K562 (cell line): ENCODE measurements at regions not wholly inside any gene's neighbourhood (a gene's known extent, or its start where the extent isn't known, plus 50 kb on each side); places are given as distances from the start of the nearest gene placed in this dataset.
A peak's percentile ranks its signal among the peaks of the same experiment; 100 is the strongest.

Source experiments
- ATF1 ChIP-seq, 2 experiments: fragments of 450-650 bp in 1 of 2; IDR thresholded peaks; 2 replicates each; pipeline ENCODE4 v1.6.1; 2016; ENCODE audit warnings: missing compliant biosample characterization in 1 of 2, missing genetic modification characterization in 1 of 2
- ATF2 ChIP-seq: sonication (generic); formaldehyde crosslinking; IDR thresholded peaks from 2 replicates; pipeline ENCODE4 v1.8.1; 2022; ENCODE audit warnings: missing genetic modification reagents
- CBX8 ChIP-seq: fragments of 200-600 bp; sonication (generic); IDR thresholded peaks from 2 replicates; pipeline ENCODE4 v1.6.1; 2012; ENCODE audit warnings: borderline replicate concordance, mixed run types, low read depth, mild to moderate bottlenecking, moderate library complexity, mixed read lengths, low read length, control low read depth, inconsistent platforms; ENCODE audit not compliant: poor library complexity, severe bottlenecking; ENCODE audit errors: extremely low read depth
- DDX20 ChIP-seq: fragments of 450-650 bp; IDR thresholded peaks from 2 replicates; pipeline ENCODE4 v1.6.1; 2016; ENCODE audit warnings: missing genetic modification characterization, low read depth, mild to moderate bottlenecking, missing compliant biosample characterization, moderate library complexity
- EP400 ChIP-seq: fragments of 450-650 bp; IDR thresholded peaks from 2 replicates; pipeline ENCODE4 v1.6.1; 2017; ENCODE audit warnings: antibody characterized with exemption, mild to moderate bottlenecking, moderate library complexity
- FOXA3 ChIP-seq, 2 experiments: fragments of 450-650 bp in 1 of 2; sonication (generic) in 1 of 2; formaldehyde crosslinking; IDR thresholded peaks in 1 of 2; conservative IDR thresholded peaks in 1 of 2; 2 replicates each; pipeline versions ENCODE4 v1.4.0 to v1.8.0; 2020 to 2022; ENCODE audit warnings: mild to moderate bottlenecking in 2 of 2, missing genetic modification reagents in 1 of 2
- HDAC8 ChIP-seq: fragments of 450-650 bp; IDR thresholded peaks from 2 replicates; pipeline ENCODE4 v1.6.1; 2016; ENCODE audit warnings: mild to moderate bottlenecking, missing genetic modification characterization, moderate library complexity, missing compliant biosample characterization
- KAT2B ChIP-seq: IDR thresholded peaks from one replicate; pipeline ENCODE4 v1.6.1; 2012; ENCODE audit warnings: low read depth, mild to moderate bottlenecking, control low read depth, inconsistent platforms, low read length, moderate library complexity
- KAT7 ChIP-seq: sonication (generic); formaldehyde crosslinking; IDR thresholded peaks from 2 replicates; pipeline ENCODE4 v1.8.0; 2022; ENCODE audit warnings: missing genetic modification reagents, mild to moderate bottlenecking, borderline replicate concordance
- LCOR ChIP-seq: sonication (generic); formaldehyde crosslinking; IDR thresholded peaks from 2 replicates; pipeline ENCODE4 v1.8.0; 2022; ENCODE audit warnings: mild to moderate bottlenecking, missing genetic modification reagents
- MTA1 ChIP-seq: fragments of 450-650 bp; IDR thresholded peaks from 2 replicates; pipeline ENCODE4 v1.6.1; 2017; ENCODE audit warnings: borderline replicate concordance
- NCOR1 ChIP-seq: fragments of 450-650 bp; IDR thresholded peaks from 2 replicates; pipeline ENCODE4 v1.6.1; 2016; ENCODE audit warnings: mild to moderate bottlenecking, moderate library complexity
- NFXL1 ChIP-seq: fragments of 450-650 bp; formaldehyde crosslinking; IDR thresholded peaks from 2 replicates; pipeline ENCODE4 v1.4.0; 2021; ENCODE audit warnings: mild to moderate bottlenecking
- NONO ChIP-seq, 2 experiments: fragments of 200-400 bp in 1 of 2; fragments of 450-650 bp in 1 of 2; formaldehyde crosslinking in 1 of 2; IDR thresholded peaks; 2 replicates each; pipeline ENCODE4 v1.6.1; 2017; ENCODE audit warnings: low read depth in 2 of 2, mild to moderate bottlenecking in 2 of 2, moderate library complexity in 2 of 2, low read length in 1 of 2
- NR4A1 ChIP-seq, 2 experiments: fragments of 250-450 bp in 1 of 2; fragments of 450-650 bp in 1 of 2; sonication (Bioruptor Pico) in 1 of 2; IDR thresholded peaks; 2 replicates each; pipeline versions ENCODE4 v1.4.0 to v1.6.1; 2016 to 2020; ENCODE audit warnings: mild to moderate bottlenecking in 2 of 2, missing compliant biosample characterization in 1 of 2, missing genetic modification characterization in 1 of 2, moderate library complexity in 1 of 2
- PPARD ChIP-seq: fragments of 250-450 bp; sonication (Bioruptor Pico); IDR thresholded peaks from 2 replicates; pipeline ENCODE4 v1.8.0; 2022; ENCODE audit warnings: inconsistent platforms, mild to moderate bottlenecking, moderate library complexity
- PTRF ChIP-seq: fragments of 450-650 bp; IDR thresholded peaks from 2 replicates; pipeline ENCODE4 v1.6.1; 2016; ENCODE audit warnings: mild to moderate bottlenecking, missing genetic modification characterization, missing compliant biosample characterization
- THRAP3 ChIP-seq: fragments of 450-650 bp; IDR thresholded peaks from 2 replicates; pipeline ENCODE4 v1.6.1; 2016; ENCODE audit warnings: mild to moderate bottlenecking, inconsistent platforms, borderline replicate concordance
- U2AF2 ChIP-seq: fragments of 200-400 bp; formaldehyde crosslinking; optimal IDR thresholded peaks from 2 replicates; pipeline ENCODE3; 2017; ENCODE audit warnings: low read depth, mild to moderate bottlenecking, low read length
- ZBTB26 ChIP-seq: fragments of 450-650 bp; formaldehyde crosslinking; IDR thresholded peaks from 2 replicates; pipeline ENCODE4 v1.4.0; 2022; ENCODE audit warnings: missing genetic modification characterization
- ZNF507 ChIP-seq: conservative IDR thresholded peaks from 2 replicates; pipeline ENCODE4 v1.6.1; 2017; ENCODE audit warnings: missing genetic modification characterization, missing compliant biosample characterization
- ZNF583 ChIP-seq: fragments of 250-450 bp; sonication (Bioruptor Pico); IDR thresholded peaks from 2 replicates; pipeline ENCODE4 v1.4.0; 2020
- ZNF695 ChIP-seq: fragments of 450-650 bp; formaldehyde crosslinking; IDR thresholded peaks from 2 replicates; pipeline ENCODE4 v1.4.0; 2020; ENCODE audit warnings: mild to moderate bottlenecking, moderate library complexity

GRCh38 chr15:67908756-67909155 is 68.9 kb upstream of the RNU6-1 start (continued):
- no peak for TF ChIP-seq ZBTB26 (CRISPR knock-in tag)
- TF ChIP-seq EP400 = no peak
- no peak for TF ChIP-seq NONO (IDR thresholded peaks at IDR 0.05; ENCODE audit: low read depth in 2 of 2, low read length in 1 of 2)
- no peak for TF ChIP-seq PPARD (CRISPR knock-in tag)
- 0 out of 2 replicates have a peak, but pooled peaks have one; percentile 59 for TF ChIP-seq PTRF (tag)
- TF ChIP-seq ZNF507 (tag) = no peak
- no peak for TF ChIP-seq ZNF695
- TF ChIP-seq LCOR (CRISPR knock-in tag) = no peak
- no peak for TF ChIP-seq NR4A1 (CRISPR knock-in tag; IDR thresholded peaks at IDR 0.05)
- TF ChIP-seq NR4A1 (tag; IDR thresholded peaks at IDR 0.05) = peak; percentile 71
- no peak for TF ChIP-seq MTA1
- no peak for TF ChIP-seq FOXA3 (CRISPR knock-in tag; conservative IDR thresholded peaks at IDR 0.05 in 1 of 2, IDR thresholded peaks at IDR 0.05 in 1 of 2)
- no peak for TF ChIP-seq NCOR1
- TF ChIP-seq HDAC8 (tag) = 0 out of 2 replicates have a peak, but pooled peaks have one; percentile 56
- no peak for TF ChIP-seq KAT2B
- TF ChIP-seq KAT7 = no peak
- TF ChIP-seq ATF1 (CRISPR knock-in tag; IDR thresholded peaks at IDR 0.05) = no peak
- no peak for TF ChIP-seq ATF1 (tag; IDR thresholded peaks at IDR 0.05)
- peak; percentile 61; the same call in 1 of the 2 replicates for TF ChIP-seq DDX20 (tag)
- no peak for TF ChIP-seq CBX8
- TF ChIP-seq THRAP3 = no peak
- TF ChIP-seq ZNF583 (CRISPR knock-in tag) = no peak
- TF ChIP-seq ATF2 (CRISPR knock-in tag) = no peak
- TF ChIP-seq NFXL1 (CRISPR knock-in tag) = no peak
- TF ChIP-seq U2AF2 = no peak
